HEK293T (cell line): ENCODE measurements at regions not wholly inside any gene's neighbourhood (a gene's known extent, or its start where the extent isn't known, plus 50 kb on each side); places are given as distances from the start of the nearest gene placed in this dataset.

Source experiments
- ELF4 ChIP-seq: fragments of 450-650 bp; IDR thresholded peaks from 2 replicates; pipeline ENCODE4 v1.6.1; 2017; ENCODE audit warnings: antibody characterized with exemption
- NFRKB ChIP-seq: fragments of 450-650 bp; IDR thresholded peaks from 2 replicates; pipeline ENCODE4 v1.6.1; 2016; ENCODE audit warnings: mild to moderate bottlenecking, moderate library complexity
- SUZ12 ChIP-seq: fragments of 450-650 bp; IDR thresholded peaks from 2 replicates; pipeline ENCODE4 v1.6.1; 2016; ENCODE audit warnings: mild to moderate bottlenecking
- ZNF384 ChIP-seq: fragments of 450-650 bp; IDR thresholded peaks from 2 replicates; pipeline ENCODE4 v1.6.1; 2016

GRCh38 chr16:26342621-26343020, 650.9 kb downstream of the HS3ST4 start:
- no peak for TF ChIP-seq NFRKB
- TF ChIP-seq ZNF384, result no peak
- TF ChIP-seq ELF4, result no peak
- no peak for TF ChIP-seq SUZ12
